NB4 (cell line): ENCODE measurements at regions not wholly inside any gene's neighbourhood (a gene's known extent, or its start where the extent isn't known, plus 50 kb on each side); places are given as distances from the start of the nearest gene placed in this dataset.

Experiments
- POLR2A ChIP-seq: IDR thresholded peaks from 2 replicates; pipeline ENCODE4 v1.6.1; 2011; ENCODE audit warnings: mild to moderate bottlenecking; ENCODE audit not compliant: insufficient read length; ENCODE audit errors: extremely low read depth
- TF ChIP-seq, protein P1 (sequence below): IDR thresholded peaks from one replicate; pipeline ENCODE4 v1.5.1; 2012; ENCODE audit warnings: low read depth, low read length
- TF ChIP-seq, protein P2 (sequence below): IDR thresholded peaks from 2 replicates; pipeline ENCODE4 v1.6.1; 2011; ENCODE audit warnings: low read depth, low read length

DNA sequence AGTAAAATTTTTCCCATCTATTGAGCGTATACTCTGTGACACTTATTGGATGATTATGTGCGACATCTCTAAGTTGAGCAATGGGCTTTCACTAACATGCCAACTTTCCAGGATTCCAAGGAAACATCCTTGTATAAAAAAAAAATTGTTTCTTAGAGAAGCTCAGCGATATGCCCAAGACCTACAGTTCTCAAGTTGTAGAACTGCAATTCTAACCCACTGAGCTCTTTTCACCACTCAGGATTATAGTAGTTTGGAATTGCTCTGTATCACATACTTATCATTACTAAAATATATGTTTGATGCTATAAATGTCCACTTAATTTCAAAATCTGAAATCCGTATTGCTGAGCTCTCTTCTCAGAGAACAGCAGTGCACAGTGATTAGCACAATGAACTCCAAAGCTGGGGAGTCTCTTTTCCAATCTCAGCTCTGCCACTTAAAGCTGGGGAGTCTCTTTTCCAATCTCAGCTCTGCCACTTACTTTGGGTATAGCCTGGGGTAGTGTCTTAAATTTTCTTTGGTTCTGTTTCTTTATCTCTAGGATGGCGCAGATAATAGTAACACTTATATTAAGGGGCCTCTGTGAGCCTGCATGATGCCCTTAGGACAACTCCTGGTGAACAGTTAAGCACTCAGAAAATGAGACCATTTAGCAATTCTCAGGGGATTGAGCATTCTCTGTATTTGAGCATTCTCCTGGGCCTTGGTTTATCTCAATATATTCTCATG is 1722.2 kb upstream of the AGA start:
- TF ChIP-seq, protein P1, sequence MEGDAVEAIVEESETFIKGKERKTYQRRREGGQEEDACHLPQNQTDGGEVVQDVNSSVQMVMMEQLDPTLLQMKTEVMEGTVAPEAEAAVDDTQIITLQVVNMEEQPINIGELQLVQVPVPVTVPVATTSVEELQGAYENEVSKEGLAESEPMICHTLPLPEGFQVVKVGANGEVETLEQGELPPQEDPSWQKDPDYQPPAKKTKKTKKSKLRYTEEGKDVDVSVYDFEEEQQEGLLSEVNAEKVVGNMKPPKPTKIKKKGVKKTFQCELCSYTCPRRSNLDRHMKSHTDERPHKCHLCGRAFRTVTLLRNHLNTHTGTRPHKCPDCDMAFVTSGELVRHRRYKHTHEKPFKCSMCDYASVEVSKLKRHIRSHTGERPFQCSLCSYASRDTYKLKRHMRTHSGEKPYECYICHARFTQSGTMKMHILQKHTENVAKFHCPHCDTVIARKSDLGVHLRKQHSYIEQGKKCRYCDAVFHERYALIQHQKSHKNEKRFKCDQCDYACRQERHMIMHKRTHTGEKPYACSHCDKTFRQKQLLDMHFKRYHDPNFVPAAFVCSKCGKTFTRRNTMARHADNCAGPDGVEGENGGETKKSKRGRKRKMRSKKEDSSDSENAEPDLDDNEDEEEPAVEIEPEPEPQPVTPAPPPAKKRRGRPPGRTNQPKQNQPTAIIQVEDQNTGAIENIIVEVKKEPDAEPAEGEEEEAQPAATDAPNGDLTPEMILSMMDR, result no peak
- TF ChIP-seq, protein P2, sequence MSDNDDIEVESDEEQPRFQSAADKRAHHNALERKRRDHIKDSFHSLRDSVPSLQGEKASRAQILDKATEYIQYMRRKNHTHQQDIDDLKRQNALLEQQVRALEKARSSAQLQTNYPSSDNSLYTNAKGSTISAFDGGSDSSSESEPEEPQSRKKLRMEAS, result no peak
- no peak for TF ChIP-seq POLR2A
